Activated CD8-positive, alpha-beta memory T cell treated with anti-CD3 and anti-CD28 coated beads for 24 hours (primary cell): ENCODE measurements at regions not wholly inside any gene's neighbourhood (a gene's known extent, or its start where the extent isn't known, plus 50 kb on each side); places are given as distances from the start of the nearest gene placed in this dataset.
A peak's percentile ranks its signal among the peaks of the same experiment; 100 is the strongest.

ENCODE experiments used
- DNase-seq: peaks from one replicate; pipeline ENCODE4 v3.0.0-alpha.2; 2020

DNA sequence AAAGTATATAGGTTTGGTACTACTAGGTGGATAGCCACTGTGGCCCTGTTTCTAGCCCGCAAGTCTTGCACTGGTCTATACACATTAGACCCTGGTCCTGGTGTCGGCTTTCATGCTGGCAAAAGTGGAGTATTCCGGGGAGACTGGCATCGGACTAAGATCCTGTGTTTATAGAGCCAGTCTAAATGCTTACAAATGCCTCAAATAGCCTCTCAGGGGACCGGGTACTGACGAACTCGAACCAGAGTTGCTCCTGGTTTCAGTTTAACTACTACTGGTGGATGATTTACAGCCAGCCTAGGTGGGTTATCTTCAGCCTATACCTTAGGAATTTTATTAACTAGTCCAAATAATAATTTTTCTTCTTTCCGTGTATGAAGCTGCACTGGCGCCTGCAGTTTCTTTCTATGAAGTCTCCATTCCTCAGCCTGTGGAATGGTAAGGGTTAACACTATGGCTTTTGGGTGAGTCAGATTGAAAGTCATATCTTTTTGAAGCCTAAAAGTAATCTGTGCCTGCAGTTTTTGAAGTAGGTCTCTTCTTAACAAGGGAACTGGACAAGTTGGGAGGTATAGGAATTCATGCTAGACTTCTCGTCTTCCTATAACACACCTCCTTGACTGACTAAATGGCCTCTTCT, 51.3 kb downstream of the OR10H4 start:
- no peak for DNase-seq

DNA sequence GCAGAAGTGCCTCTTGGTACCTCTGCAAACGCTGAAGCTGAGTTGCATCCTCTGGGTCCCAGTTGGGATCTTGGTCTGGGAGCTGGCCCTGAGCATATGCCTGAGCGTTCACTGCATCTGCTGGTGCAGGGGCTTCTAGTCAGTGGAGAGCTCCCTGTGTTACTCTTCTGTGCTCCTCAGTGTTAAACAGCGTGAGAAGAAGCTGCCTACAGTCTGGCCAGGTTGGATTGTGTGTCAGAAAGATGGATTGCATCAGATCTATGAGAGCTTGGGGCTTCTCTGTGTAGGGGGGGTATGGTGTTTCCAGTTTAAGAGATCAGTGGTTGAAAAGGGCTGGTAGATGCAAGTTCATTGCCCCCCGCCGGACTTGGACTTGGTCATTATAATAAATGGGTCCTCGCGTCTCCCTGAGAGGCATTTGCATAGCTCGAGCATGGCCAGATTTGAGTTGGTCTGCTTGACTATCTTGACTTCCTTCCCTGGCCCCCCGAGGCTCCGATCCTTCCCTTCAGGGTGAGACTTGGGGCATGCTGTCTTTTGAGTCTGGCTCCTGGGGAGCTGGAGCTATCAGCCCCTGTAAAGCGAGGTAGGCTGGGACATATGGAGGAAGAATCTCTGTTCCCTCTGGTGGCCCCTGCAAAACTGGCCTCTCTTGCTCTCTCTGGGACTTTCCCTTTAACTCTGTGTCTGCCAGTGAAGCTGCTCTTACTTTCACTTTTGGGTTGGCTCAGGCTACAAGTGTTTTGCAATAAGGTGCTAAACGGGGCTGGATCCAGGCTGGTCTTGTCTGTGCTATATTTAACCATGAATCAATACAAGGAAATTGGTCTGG, 52.9 kb downstream of the OR10H4 start:
- DNase-seq = peak; percentile 80

DNA sequence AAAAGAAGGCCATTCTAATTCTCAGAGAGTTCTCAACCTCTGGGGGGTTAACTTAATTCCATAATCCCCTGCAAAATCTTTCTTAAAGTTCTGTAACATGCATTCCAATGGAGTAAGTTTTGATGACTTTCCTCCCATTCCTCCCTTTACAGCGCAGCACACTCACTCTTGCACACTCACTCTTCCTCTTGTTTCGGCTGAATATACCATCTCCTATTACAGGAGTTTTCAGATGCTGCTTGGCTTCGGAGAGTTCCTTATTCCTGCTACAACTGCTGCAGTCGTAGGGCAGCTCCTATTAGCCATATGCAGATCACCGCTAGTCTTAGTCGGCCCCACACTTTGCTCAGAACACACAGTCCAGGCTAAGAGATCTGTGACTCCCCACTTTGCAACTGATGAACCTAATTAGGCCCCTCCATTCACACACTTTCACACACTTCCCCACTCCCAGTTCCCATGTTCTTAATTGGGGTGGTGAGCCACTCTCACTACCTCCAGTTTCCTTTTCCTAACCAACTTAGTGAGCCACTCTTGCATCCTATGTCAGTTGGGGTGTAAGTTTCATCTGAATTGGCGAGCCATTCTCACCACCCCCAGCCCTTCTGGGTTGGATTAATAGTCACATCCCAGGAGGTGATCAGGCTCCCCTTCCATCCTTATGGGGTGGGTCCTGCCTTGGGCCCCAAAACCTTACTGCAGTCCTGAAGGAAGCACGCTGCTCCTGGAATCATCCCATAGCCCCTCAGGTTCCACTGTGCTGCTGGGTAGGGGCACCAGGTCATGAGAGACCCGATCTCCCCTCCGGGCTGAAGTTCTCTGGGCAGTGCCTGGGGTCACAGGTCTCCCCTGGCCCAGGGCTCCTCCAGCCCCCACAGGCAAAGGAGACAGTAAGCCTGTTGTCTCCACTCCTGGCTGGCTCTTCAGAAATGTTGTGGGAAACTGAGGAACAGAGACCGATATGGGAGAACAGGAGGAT, 53.9 kb downstream of the OR10H4 start:
- DNase-seq = no peak

DNA sequence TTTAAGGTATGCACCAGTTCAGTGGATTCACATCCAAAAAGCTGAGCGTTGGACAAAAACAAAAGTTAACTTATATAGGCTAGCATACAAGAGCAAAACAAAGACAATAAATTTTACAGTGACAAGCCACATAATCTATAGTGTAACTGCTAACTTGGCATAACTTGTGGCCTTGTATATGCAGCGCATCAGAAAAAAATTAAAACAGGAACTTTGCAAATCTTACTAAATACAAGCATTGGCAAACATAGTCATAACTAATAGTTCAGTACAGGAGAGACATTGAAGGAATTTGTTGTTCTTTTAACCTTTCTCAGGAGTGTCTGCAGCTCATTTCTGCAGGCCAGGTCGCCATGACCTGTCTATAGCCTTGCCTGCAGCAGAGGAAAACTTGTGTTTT, 54.6 kb downstream of the OR10H4 start:
- no peak for DNase-seq

DNA sequence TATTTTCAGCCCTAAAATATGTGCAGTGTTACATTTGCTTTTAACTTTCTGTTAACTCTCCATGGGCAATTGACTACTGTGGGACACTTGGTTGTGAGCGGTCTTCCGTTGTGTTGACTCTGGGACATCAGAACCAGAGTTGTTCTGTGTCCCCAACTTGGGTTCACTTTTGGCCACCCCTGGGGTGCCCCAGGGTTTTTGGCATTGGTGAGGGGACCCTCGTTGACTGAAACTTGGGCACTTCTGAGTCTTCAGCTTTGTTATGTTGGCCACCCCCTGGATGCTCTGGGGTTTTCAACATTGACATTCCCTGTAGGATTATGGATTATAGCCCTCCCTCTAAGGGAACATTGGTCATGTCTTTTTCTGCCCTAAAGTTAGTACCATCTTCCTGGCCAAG, 57.1 kb downstream of the OR10H4 start:
- no peak for DNase-seq

DNA sequence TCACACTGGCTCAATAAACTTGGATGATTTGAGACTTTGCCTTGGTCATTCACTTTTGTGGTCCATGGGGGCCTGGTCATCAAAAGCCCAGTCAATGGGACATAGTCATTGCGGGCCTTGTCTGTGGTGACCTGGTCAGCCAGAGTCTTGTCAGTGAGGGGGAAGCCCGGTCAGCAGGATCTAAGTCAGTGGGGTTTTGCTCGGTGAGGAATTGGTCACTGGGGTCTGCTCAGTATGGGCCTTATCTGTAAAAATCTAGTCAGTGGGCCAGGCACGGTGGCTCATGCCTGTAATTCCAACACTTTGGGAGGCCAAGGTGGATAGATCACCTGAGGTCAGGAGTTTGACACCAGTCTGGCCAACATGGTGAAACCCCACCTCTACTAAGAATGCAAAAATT, 63.7 kb upstream of the TPM4 start:
- peak; percentile 26 for DNase-seq

DNA sequence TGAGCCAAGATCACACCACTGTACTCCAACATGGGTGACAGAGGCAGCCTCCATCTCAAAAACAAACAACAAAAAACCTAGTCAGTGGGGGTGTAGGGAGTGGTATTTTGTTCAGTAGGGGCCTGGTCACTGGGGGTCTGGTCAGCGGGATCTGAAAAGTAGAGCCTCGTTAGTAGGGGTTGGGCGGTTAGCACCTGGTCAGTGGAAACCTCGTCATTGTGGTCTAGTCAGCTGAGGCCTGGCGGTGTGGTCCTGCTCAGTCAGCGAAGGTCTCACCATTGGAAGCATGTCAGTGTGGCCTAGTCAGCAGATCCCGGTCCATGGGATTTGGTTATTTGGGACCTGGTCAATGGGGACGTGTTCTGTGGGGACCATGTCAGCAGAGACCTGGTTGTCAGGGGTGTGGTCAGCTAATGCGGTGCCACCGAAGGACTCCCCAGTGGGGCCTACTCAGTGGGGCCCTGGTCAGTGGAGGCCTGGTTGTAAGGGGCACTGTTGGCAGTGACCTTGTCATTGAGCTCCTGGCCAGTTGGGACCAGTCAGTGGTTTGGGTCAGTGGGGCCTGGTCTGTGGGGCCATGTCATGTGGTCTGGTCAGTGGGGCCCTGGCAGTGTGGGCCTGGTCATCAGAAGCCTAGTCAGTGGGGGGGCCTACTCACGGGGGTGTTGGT, 63.0 kb upstream of the TPM4 start:
- DNase-seq = peak; percentile 37

DNA sequence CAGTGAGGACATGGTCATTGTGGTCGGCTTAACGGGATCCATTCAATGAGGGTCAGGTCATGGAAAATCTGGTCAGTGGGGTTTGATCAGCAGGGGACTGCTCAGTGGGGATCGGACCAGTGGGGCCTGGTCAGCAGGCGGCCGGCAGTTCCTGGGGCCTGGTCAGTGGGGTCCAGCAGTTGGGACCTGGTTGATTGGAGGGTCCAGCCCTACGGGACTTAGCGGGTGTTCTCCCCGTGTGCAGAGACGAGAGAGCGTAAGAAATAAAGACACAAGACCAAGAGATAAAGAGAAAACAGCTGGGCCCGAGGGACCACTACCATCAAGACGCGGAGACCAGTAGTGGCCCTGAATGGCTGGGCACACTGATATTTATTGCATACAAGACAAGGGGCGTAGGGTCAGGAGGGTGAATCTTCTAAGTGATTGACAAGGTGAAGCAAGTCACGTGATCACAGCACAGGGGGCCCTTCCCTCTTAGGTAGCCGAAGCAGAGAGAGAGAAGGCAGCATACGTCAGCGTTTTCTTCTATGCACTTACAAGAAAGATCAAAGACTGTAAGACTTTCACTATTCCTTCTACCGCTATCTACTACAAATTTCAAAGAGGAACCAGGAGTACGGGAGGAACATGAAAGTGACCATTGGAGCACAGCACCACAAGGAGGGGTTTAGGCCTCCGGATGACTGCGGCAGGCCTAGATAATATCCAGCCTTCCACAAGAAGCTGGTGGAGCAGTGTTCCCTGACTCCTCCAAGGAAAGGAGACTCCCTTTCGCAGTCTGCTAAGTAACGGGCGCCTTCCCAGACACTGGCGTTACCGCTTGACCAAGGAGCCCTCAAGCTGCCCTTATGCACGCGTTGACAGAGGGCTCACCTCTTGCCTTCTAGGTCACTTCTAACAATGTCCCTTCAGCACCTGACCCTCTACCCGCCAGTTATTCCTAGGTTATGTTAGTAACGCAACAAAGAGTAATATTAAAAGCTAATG, 62.1 kb upstream of the TPM4 start:
- DNase-seq = no peak

DNA sequence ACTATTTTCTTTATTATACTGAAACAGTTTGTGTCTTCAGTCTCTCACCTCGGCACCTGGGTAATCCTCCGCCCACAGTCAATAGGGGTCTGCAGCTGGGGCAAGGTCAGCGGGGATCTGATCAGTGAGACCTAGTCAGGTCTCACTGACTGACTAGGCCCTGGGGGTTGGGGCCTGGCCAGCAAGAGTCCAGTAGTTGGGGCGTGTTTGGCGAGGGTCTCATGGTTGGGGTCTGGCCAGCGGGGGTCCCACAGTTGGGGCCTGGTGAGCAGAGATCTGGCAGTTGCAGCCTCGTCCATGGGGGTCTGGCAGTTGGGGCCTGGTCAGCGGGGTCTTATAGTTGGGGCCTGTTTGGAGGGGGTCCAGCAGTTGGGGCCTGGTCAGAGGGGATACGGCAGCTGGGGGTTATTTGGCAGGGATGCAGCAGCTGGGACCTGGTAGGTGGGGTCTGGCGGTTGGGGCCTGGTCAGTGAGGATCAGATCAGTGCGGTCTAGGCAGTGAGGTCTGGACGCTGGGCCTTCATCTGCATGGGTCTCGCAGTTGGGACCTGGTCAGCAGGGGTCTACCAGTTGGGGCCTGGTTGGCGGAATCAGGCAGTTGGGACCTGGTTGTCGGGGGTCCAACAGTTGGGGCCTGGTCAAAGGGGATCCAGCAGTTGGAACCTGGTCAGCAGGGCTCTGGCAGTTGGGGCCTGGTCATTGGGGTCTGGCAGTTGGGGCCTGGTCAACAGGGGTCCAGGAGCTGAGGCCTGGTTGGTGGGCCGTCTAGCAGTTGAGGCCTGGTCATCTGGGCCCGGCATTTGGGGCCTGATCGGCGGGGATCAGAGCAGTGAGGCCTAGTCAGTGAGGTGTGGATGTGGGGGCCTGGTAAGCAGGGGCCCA, 61.1 kb upstream of the TPM4 start:
- DNase-seq = no peak

DNA sequence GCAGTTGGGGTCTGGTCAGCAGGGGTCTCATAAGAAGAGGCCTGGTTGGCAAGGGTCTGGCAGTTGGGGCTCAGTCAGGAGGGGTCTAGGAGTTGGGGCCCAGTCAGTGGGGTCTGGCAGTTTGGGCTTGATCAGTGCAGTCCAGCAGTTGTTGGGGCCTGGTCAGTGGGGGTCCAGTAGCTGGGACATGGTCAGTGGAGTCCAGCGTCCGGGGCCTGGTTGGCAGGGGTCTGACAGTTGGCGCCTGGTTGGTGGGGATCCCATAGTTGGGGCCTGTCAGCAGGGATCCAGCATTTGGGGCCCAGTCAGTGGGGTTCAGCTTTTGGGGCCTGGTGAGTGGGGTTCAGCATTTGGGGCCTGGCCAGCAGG, 60.5 kb upstream of the TPM4 start:
- DNase-seq = no peak

DNA sequence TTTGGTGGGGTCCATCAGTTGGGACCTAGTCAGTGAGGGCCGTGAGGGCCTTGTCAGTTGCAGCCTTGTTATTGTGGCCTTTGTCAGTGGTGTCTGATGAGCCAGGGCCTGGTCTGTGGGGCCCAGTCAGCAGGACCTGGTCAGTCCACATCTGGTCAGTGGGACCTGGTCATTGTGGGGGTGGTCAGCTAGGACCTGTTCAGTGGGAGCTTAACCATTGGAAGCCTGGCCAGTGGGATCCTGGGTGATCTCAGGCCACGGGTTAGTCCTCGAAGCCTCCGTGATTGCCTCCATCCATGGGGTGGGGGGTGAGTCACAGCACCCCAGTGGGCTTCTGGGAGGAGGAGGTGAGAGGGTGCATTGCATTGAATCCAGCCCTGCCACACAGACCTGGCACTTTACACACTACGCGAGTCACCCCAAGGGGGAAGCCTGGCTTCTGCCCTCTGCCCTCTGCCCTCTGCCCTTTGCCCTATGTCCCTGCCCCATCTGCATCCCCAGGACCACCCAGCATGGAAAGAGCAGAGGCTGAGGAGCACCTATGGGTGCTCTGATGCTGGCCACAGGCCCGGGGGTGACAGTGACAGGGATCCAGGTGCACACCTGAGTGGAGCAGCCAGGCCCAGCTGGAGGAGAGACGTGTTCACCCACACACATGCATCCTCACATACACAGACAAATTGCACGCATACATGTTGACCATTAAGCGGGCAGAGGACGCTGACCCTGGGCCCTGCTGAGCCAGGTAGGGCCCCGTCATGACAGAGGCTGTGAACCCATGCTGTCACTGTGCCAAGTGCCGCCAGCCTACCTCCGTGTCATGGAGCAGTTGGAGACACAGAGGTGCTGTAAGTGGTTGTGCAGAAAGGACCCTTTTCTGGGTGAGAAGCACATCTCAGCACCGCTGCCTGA, 59.8 kb upstream of the TPM4 start:
- DNase-seq = no peak

DNA sequence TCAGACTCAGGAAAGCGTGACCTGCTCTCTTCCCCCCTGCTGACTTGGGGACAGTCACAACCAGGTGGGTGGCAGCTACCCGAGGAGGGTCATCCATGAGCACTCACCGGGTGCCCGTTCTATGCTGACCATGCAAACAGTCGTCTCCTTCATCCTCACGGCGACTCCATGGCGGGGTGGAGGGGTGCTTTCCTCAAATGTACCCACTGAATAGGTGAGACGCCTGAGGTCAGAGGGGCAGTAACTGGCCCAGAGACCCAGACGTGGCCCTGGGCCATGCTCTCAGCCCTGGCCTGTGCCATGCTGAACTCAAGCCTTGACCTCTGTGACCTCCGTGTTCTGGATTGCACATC, 59.2 kb upstream of the TPM4 start:
- DNase-seq = no peak

DNA sequence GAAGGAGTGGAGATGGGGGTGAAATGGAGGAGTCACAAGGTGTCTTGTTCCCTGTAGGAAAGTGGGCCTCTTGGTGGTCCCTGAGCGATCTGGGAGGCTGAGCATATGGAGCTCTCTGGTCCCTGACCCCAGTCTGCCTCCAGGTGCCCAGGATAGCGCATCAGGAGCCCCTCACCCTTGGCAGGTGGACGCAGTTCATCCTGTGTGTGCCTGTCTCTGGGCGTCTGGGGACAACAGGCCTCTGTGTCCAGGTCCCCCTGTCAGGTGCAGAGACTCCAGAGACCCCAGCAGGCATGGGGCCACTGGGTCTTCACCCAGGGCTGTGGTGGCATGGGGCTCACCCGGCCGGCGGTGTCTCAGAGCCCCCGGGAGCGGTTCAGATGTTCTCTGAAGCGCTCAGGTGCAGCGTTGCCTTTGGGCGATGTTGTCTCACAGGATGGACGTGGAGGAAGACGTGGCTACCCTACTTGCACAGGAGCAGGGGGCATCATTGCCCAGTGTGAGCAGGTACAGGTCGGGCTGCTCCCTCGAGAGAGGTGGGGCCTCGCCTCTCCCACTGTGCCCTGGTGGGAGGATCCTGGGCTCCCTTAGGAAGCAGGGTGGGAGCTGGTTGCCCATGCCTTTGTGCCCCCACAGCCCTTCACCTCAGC, 58.1 kb upstream of the TPM4 start:
- DNase-seq = no peak

DNA sequence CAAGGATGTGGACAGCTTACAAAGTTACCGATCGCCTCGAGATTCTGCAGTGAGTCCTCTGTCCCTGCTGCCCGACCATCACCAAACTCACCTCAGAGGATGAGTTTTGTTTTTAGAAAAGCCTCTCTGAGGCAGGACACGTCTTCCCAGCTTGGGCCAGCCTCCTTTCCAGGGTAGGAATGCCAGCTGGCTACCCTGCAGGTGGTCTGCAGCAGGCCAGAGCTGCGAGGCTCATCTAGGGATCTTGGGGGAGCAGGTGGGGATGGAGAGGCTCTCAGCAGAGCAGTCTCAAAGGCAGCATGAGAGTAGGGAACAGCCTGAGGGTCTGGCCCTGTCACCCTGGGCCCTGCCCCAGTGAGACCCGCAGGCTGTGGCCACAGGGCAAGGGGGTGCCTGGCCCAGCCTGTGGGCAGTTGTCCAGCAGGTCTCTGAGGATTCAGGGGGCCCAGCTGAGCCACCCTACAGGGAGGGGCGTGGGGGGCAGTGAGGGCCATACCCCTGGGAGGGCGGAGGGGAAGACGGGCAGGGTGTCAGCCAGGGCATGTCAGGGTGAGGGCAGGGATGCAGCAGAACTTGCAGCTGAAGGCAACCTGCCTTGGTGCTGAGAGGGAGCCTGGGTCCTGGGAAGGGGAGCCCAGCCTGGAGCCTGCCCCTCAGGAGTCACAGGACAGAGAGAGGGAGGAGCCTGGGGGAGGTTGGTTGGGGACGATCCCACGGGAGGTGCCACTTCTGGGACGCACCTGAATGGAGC, 57.3 kb upstream of the TPM4 start:
- no peak for DNase-seq

DNA sequence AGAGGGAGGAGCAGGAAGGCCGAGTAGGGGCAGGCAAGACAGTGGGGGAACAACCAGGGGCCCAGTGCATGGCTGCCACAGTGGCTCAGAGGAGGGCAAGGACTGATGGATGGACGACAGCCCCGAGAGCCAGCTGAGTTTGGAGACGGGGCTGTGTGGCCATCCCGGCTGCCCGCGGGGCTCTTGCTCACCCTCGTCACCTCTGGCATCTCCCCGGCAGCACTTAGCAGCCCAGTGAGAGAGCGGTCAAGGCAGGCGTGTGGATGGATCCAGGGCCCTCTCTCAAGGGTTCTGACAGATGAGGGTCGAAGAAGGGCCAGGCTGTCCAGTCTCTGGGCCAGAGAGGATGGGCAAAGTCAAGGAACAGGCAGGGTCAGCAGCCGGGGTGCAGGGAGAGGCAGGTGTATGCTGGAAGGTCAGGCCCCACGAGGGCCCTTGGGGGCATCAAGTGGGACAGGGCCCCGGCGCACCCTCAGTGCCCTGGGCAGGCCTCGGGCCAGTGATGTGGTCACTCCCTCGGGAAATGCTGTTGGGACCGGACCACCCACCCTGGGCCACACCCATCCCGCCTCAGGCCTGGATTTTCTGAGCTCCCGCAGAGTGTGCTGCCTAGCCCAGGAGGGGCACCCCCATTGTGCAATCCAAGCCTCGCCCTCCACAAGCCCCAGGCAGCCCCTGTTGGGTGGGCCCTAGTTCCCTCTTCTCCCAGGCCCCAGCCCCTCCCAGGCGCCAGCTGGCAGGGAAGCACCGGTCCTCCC, 56.4 kb upstream of the TPM4 start:
- DNase-seq = no peak

DNA sequence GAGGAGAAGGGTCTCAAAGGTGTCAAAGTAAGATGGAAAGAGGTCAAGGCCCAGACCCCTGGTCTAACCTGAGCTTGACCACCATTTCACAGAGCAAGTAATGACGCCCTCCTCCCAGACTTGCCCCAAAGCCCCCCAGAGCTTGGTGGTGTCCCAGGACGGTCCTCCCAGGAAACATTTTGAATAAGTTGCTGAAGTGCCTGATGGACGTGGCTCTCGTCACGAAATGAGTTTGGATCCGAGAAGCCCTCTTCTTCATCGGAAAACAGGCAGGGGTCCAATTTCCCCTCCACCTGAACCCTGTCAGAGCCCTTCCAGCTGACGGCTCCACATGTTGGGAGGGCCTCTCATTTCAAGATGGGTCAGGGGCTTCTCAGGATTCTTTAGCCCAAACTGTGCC, 54.5 kb upstream of the TPM4 start:
- no peak for DNase-seq

DNA sequence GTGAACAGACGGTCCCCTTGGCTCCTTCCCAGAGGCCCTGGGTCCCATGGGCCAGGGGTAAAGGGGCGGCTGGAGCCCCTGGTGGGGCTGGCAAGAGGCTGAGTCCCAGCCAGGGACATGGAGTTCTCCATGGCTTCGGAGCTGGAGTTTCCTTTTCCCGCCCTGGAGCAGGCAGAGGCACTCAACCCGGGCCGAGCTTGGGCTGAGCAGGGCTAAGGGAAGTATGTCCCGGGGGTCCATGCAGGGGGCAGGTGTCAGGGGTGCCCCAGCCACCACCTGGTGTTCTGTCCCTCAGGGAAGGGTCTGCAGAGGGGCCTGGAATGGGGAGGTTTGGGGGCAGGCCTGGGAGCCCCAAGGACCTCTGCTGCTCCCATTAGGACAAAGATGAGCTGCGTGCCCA, 54.0 kb upstream of the TPM4 start:
- no peak for DNase-seq

DNA sequence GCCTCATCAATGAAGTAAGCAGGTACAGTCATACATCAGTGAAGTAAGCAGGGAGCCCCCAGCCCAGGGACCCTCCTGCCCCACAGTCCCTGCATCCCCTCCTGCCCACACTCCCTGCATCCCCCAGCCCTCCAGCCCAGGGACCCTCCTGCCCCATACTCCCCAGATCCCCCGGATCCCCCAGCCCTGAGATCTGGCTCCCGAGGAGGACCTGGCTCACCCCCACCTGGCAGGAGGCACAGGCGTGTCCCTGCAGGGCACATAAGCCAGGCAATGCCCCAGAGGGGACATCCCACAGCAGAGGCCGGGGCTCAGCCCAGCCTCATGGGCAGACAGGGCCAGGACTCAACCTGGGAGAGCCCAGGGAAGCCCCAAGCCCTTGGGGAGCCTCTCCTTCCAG, 53.6 kb upstream of the TPM4 start:
- no peak for DNase-seq
